HG02981 (cell line): ENCODE measurements at regions not wholly inside any gene's neighbourhood (a gene's known extent, or its start where the extent isn't known, plus 50 kb on each side); places are given as distances from the start of the nearest gene placed in this dataset.
"Not testable (repeated sequence)": the region's sequence is repeated elsewhere in the genome, so short reads cannot be mapped to it uniquely, and the experiment has no call there.

Experiments used
- ATAC-seq: cut with Tn5 transposase; IDR thresholded peaks from one replicate; pipeline ENCODE4 v1.9.1; 2021; ENCODE audit warnings: mild to moderate bottlenecking, moderate library complexity; ENCODE audit not compliant: unreplicated experiment

GRCh38 chr13:97855570-97856303 lies 97.7 kb upstream of the IPO5 start:
- ATAC-seq: peak; percentile 32

- peak; percentile 46 for ATAC-seq
Measured at GRCh38 chr13:97856304-97856675, 97.2 kb upstream of the IPO5 start.

- ATAC-seq: no peak
Measured at GRCh38 chr13:97858161-97858560, 95.3 kb upstream of the IPO5 start.

- ATAC-seq: no peak
Measured at GRCh38 chr13:97866346-97866745, 87.1 kb upstream of the IPO5 start.

- ATAC-seq: no peak
Measured at GRCh38 chr13:97866751-97867150, 86.7 kb upstream of the IPO5 start.

DNA sequence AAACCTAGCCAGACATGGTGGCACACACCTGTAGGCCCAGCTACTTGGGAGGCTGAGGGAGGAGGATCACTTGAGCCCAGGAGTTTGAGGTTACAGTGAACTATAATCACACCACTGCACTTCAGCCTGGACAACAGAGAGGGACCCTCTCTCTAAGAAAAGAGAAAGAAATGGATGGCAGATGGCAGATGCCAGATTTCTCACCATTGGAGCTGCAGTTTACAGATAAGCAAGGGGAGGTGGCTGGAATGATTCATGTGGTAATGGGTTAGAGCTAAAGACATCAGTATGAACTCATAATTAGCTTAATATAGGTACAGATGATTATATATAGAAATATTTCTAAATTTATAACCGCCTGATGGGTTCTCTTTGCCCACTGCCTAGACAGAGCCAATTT lies 80.1 kb upstream of the IPO5 start:
- ATAC-seq: no peak

DNA sequence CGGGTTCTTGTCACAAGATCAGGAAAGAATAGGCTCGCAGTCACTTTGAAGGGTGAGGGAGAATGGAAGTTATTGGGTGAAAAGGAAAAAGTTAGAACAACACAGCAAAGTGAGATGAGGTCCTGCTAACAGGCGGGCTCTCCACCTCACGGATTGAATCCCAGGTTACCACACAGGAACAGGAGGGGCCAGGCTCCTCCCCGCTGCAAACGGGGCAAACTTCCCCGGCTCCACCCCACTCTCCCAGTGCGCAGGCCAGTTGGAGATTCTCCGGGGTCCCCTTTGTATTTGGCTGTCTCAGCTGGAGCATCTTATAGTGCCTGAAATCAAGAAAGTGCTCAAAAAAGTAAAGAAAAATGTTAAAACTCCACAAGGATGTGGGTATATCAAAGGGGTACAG lies 78.3 kb upstream of the IPO5 start:
- ATAC-seq: no peak

GRCh38 chr13:97875911-97876310 lies 77.6 kb upstream of the IPO5 start:
- ATAC-seq: no peak

DNA sequence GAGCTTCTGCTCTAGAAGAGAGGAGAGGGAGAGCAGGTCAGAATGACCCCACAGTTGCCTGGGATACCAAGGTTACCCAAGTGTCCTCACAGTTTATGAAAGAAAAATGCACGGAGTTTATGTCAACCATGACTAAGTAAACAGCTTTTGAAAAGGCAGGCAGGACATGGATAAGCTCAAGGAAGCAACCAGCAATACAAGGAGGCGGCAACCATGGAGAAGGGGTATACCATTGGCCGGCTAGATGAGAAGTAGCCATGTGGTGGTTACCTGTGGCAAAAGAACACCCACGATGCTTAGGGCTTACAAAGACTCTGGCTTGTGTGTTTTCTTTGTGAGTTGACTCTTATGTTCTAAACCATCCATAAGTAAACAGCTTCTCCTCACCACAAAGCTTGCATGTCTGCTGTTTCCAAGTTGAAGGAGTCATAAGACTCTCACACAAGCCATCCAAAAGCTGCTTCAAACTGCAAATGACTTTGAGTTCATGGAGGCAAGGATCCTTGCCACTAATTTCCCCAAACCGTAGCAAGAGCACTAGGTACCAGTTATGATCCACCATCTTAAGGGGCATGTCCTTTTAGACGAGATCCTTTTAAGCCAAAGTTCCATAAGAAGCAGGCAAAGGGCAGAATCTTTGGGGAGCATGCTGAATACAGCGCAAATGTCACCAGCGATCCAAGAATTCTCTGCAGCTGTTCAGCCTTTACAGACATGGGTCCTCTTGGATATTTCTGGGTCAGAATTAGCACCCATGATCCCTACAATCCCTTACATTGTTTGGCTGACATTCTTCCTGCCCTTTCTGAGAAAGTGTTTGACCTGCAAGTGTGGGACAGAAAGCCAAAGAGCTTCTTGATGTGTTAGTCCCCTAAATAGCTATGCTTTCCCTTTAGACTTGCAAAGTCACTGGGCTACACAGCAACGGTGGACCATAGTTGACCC lies 74.8 kb upstream of the IPO5 start:
- ATAC-seq: no peak

- no peak for ATAC-seq
Measured at GRCh38 chr13:97879646-97880310, 73.7 kb upstream of the IPO5 start.

DNA sequence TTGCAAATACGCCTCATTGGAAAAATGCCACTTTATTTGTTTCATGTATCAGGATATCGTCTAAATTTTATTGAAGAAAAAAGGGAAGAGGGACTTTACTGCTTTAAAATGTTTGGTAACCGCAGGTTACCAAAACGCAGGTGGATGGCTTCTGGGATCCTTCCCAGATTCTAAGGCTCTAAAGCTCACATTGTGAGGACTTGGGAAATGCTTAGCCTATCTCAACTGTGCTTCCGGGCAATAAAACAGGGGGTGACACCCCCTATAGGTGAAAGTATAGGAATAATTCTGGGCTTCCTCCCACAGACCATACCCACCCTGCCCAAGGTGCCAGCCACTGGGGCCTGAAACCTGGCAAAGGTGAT lies 73.2 kb upstream of the IPO5 start:
- no peak for ATAC-seq

GRCh38 chr13:97881556-97881955 lies 71.9 kb upstream of the IPO5 start:
- ATAC-seq: no peak

DNA sequence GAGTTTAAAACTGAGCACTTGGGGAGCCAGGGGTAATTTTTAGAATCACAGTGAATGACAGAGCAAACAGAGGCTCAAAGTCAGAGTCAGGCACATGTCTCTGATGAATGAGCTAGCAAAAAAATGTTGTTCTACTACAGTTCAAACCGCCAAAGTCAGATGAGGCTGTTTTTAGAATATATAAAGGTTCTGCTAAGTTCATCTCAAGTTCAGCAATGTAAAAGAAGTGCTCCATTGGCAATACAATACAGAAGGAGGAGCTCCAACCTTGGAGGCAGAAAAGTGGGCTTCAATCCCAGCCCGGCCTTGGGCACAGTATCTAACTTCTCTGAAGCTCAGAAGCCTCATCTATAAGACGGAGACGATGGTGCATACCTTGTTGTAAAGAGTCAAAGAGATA lies 70.1 kb upstream of the IPO5 start:
- ATAC-seq: no peak

GRCh38 chr13:97884707-97885468 lies 68.6 kb upstream of the IPO5 start:
- ATAC-seq: no peak

- no peak for ATAC-seq
Measured at GRCh38 chr13:97885641-97886040, 67.8 kb upstream of the IPO5 start.

- ATAC-seq: no peak
Measured at GRCh38 chr13:97889803-97890202, 63.7 kb upstream of the IPO5 start.

DNA sequence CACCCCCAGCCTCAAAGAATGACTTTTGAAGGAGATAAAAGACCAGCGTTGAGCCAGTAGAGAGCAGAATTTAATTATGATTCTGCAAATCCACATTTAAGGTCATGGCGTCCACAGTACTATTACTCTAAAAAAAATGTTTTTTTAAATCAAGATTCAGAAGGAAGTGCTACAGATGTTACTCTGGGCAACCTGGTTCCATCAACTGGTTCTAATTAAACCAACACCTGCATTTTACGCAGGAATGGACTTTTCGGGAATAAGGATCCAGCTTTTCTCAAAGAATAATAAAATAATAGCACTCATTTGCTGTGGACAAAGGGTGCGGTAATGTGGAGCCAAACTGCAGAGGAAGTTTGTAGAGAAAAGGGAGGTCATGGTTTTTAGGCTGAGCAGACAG lies 62.9 kb upstream of the IPO5 start:
- no peak for ATAC-seq

- ATAC-seq: not testable (repeated sequence)
Measured at GRCh38 chr13:97891964-97892363, 61.5 kb upstream of the IPO5 start.

DNA sequence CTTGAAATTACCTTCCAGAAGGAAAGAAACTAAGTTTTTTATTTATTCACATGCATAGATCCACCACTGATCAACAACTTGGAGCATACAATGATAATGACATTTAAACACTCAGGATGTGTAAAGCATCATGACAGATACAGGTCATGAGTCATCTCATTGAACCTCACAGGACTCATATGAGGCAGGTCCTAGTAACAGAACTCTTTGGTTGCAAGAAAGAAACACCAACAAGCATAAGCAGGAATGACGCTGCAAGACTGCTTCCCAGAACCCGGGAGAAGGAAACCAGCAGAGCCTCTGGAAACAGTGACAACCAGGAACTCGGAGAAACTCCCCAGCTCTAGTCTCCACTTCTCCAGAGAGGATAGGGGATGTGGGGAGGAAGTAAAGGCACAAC lies 60.8 kb upstream of the IPO5 start:
- ATAC-seq: no peak

DNA sequence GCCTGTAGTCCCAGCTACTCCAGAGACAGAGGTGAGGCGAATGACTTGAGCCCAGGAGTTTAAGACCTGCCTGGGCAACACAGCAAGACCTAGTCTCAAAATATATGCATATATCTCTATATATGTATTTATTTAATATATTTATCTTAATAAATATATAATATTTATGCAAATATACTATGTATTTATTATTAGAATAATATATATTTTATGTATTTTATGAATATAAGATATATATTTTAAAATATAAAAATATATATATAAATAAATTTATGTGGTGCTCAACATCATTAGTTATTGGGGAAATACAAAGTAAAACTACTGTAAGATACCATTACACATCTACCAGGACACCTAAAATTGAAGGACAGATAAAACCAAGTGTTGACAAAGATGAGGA lies 58.1 kb upstream of the IPO5 start:
- ATAC-seq: no peak

- ATAC-seq: no peak
Measured at GRCh38 chr13:97896446-97896845, 57.0 kb upstream of the IPO5 start.
